ENCODE measurements at regions not wholly inside any gene's neighbourhood (a gene's known extent, or its start where the extent isn't known, plus 50 kb on each side); places are given as distances from the start of the nearest gene placed in this dataset.

- Mint-ChIP-seq H3K36me3 (no peaks in the 10 kb centered on the region), H3K9me3 (peaks cover 0 to 5% of the 10 kb centered on the region in 2 donors), H3K27ac (no peak overlapping the region)
- no peak for DNase-seq (ENCODE audit: low spot score in 2 of 2)
- ATAC-seq: no peak
These were observed 98.7 kb upstream of the AGBL1 start for GRCh38 chr15:85980946-85981345.

GRCh38 chr15:85984241-85984640, 95.4 kb upstream of the AGBL1 start:
- Mint-ChIP-seq H3K9me3 (peaks cover 0 to 5% of the 10 kb centered on the region in 2 donors), H3K27ac (no peak overlapping the region), H3K36me3 (no peaks in the 10 kb centered on the region)
- no peak for ATAC-seq
- DNase-seq (ENCODE audit: low spot score in 2 of 2): no peak

GRCh38 chr15:85986116-85986515, 93.6 kb upstream of the AGBL1 start:
- Mint-ChIP-seq H3K9me3 (peaks cover 0 to 5% of the 10 kb centered on the region in 2 donors), H3K27ac (no peak overlapping the region), H3K36me3 (no peaks in the 10 kb centered on the region)
- ATAC-seq: no peak
- DNase-seq (ENCODE audit: low spot score in 2 of 2): no peak

GRCh38 chr15:85986741-85987140, 92.9 kb upstream of the AGBL1 start:
- ATAC-seq (no peak), DNase-seq (ENCODE audit: low spot score in 2 of 2) (no peak)
- Mint-ChIP-seq H3K36me3 (no peaks in the 10 kb centered on the region), H3K27ac (no peak overlapping the region), H3K9me3 (peaks cover 0 to 5% of the 10 kb centered on the region in 2 donors)

GRCh38 chr15:85988741-85989140, 90.9 kb upstream of the AGBL1 start:
- DNase-seq (ENCODE audit: low spot score in 2 of 2): no peak
- H3K27ac Mint-ChIP-seq: no peak overlapping the region
- no peaks in the 10 kb centered on the region for H3K36me3 Mint-ChIP-seq
- H3K9me3 Mint-ChIP-seq: no peaks in the 10 kb centered on the region
- ATAC-seq: no peak

GRCh38 chr15:85992224-85992623, 87.4 kb upstream of the AGBL1 start:
- no peaks in the 10 kb centered on the region for H3K36me3 Mint-ChIP-seq
- H3K27ac Mint-ChIP-seq: no peak overlapping the region
- H3K9me3 Mint-ChIP-seq: peaks cover 0 to 6% of the 10 kb centered on the region in 2 donors
- DNase-seq (ENCODE audit: low spot score in 2 of 2): no peak
- ATAC-seq: no peak

GRCh38 chr15:85993116-85993515, 86.6 kb upstream of the AGBL1 start:
- ATAC-seq (no peak), DNase-seq (ENCODE audit: low spot score in 2 of 2) (no peak)
- Mint-ChIP-seq H3K27ac (no peak overlapping the region), H3K36me3 (no peaks in the 10 kb centered on the region), H3K9me3 (peaks cover 0 to 6% of the 10 kb centered on the region in 2 donors)

- DNase-seq (ENCODE audit: low spot score in 2 of 2): no peak
- no peaks in the 10 kb centered on the region for H3K36me3 Mint-ChIP-seq
- no peak for ATAC-seq
- H3K9me3 Mint-ChIP-seq: peaks cover 0 to 6% of the 10 kb centered on the region in 2 donors
- no peak overlapping the region for H3K27ac Mint-ChIP-seq
These were observed 82.1 kb upstream of the AGBL1 start for GRCh38 chr15:85997618-85998017.

- no peak overlapping the region for H3K27ac Mint-ChIP-seq
- H3K36me3 Mint-ChIP-seq: no peaks in the 10 kb centered on the region
- no peak for DNase-seq (ENCODE audit: low spot score in 2 of 2)
- H3K9me3 Mint-ChIP-seq: peaks cover 0 to 4% of the 10 kb centered on the region in 2 donors
- no peak for ATAC-seq
These were observed 80.0 kb upstream of the AGBL1 start for GRCh38 chr15:85999658-86000057.

GRCh38 chr15:86001200-86001599, 78.5 kb upstream of the AGBL1 start:
- no peaks in the 10 kb centered on the region for H3K36me3 Mint-ChIP-seq
- ATAC-seq: no peak
- no peak overlapping the region for H3K27ac Mint-ChIP-seq
- H3K9me3 Mint-ChIP-seq: no peaks in the 10 kb centered on the region
- no peak for DNase-seq (ENCODE audit: low spot score in 2 of 2)

GRCh38 chr15:86002444-86002843, 77.2 kb upstream of the AGBL1 start:
- Mint-ChIP-seq H3K36me3 (no peaks in the 10 kb centered on the region), H3K27ac (no peak overlapping the region), H3K9me3 (no peaks in the 10 kb centered on the region)
- ATAC-seq: no peak
- DNase-seq (ENCODE audit: low spot score in 2 of 2): no peak

GRCh38 chr15:86004061-86004460, 75.6 kb upstream of the AGBL1 start:
- DNase-seq (ENCODE audit: low spot score in 2 of 2) (no peak), ATAC-seq (no peak)
- Mint-ChIP-seq H3K9me3 (no peaks in the 10 kb centered on the region), H3K36me3 (no peaks in the 10 kb centered on the region), H3K27ac (no peak overlapping the region)

GRCh38 chr15:86006546-86006945, 73.1 kb upstream of the AGBL1 start:
- Mint-ChIP-seq H3K27ac (no peak overlapping the region), H3K36me3 (no peaks in the 10 kb centered on the region), H3K9me3 (no peaks in the 10 kb centered on the region)
- ATAC-seq: no peak
- DNase-seq (ENCODE audit: low spot score in 2 of 2): no peak

GRCh38 chr15:86009727-86010126, 69.9 kb upstream of the AGBL1 start:
- H3K36me3 Mint-ChIP-seq: no peaks in the 10 kb centered on the region
- ATAC-seq (no peak), DNase-seq (ENCODE audit: low spot score in 2 of 2) (no peak)
- no peak overlapping the region for H3K27ac Mint-ChIP-seq
- no peaks in the 10 kb centered on the region for H3K9me3 Mint-ChIP-seq

GRCh38 chr15:86010398-86010797, 69.3 kb upstream of the AGBL1 start:
- DNase-seq (ENCODE audit: low spot score in 2 of 2): no peak
- Mint-ChIP-seq H3K9me3 (no peaks in the 10 kb centered on the region), H3K27ac (no peak overlapping the region), H3K36me3 (no peaks in the 10 kb centered on the region)
- ATAC-seq: no peak

GRCh38 chr15:86010891-86011290, 68.8 kb upstream of the AGBL1 start:
- H3K9me3 Mint-ChIP-seq: no peaks in the 10 kb centered on the region
- ATAC-seq (no peak), DNase-seq (ENCODE audit: low spot score in 2 of 2) (no peak)
- H3K36me3 Mint-ChIP-seq: no peaks in the 10 kb centered on the region
- no peak overlapping the region for H3K27ac Mint-ChIP-seq

- Mint-ChIP-seq H3K9me3 (no peaks in the 10 kb centered on the region), H3K36me3 (no peaks in the 10 kb centered on the region), H3K27ac (no peak overlapping the region)
- ATAC-seq (no peak), DNase-seq (ENCODE audit: low spot score in 2 of 2) (no peak)
These were observed 65.7 kb upstream of the AGBL1 start for GRCh38 chr15:86014016-86014415.

GRCh38 chr15:86016750-86017149, 62.9 kb upstream of the AGBL1 start:
- H3K27ac Mint-ChIP-seq: no peak overlapping the region
- DNase-seq (ENCODE audit: low spot score in 2 of 2) (no peak), ATAC-seq (no peak)
- H3K9me3 Mint-ChIP-seq: no peaks in the 10 kb centered on the region
- H3K36me3 Mint-ChIP-seq: no peaks in the 10 kb centered on the region

GRCh38 chr15:86018679-86019078, 61.0 kb upstream of the AGBL1 start:
- peak in 1 of 2 donors; percentile 40 for ATAC-seq
- Mint-ChIP-seq H3K27ac (no peak overlapping the region), H3K36me3 (no peaks in the 10 kb centered on the region), H3K9me3 (no peaks in the 10 kb centered on the region)
- no peak for DNase-seq (ENCODE audit: low spot score in 2 of 2)
